ENCODE measurements at regions not wholly inside any gene's neighbourhood (a gene's known extent, or its start where the extent isn't known, plus 50 kb on each side); places are given as distances from the start of the nearest gene placed in this dataset.
"Not testable (repeated sequence)": the region's sequence is repeated elsewhere in the genome, so short reads cannot be mapped to it uniquely, and the experiment has no call there.

DNA sequence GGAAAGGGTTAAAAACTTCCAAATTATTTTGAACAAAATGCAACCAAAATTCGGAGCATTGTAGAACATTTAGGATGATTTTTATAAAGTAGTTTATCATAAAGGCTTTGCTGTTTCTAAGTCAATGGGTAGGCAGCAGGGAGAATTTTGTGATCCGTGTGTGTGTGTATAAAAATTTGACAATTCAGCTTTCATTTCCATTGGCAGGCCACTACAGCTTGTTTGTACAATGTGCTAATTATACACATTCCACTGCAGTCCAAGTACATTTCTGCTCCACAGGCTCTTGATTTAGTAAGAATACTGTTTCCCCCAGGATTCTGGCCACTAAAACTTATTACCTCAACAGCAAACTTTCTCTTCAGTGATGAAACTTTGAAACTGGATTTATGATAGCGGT lies 71.8 kb upstream of the LTBP1 start:
- DNase-seq (ENCODE audit: low spot score), result no peak

DNA sequence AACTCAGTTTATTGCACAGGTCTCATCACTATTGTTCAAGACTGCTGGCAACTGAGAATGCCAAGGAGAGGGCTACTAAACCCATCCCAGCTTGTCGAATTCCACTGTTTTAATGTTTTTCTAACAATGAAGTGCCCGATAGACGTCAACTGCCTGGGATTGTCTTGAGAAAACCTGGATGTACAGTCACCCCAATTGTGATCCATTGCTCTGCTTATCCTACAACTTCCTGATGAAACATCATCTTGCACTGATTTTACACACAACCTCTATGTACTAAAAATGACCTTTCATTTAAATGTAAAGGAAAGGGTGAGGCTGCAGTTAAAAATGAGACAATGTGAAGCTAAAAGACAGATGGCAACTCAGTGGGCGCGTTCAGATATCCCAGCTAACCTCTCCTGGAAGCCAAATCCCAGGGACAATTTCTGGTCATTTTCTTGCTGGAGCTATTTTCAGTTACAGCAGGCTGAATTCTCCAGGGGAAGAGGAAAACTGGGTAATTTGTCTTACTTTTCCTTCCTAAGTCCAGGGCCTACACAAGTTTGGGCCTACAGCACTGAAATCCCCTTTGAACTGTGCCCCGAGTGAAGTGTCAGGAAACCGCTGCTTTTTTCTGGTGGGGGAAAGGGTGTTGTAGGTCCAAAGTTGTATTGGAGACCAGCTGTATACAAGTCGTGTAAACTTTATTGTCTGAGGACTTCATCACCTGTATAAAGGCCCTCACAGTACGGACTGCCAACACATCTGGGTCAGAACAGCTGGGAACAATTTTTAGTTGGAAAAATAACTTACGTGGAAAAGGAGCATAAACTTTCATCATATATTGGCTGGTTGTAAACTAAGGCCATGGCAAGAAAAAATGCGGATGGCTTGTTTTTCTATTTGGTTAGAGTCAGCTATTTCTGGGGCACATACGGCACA lies 68.9 kb upstream of the LTBP1 start:
- peak; percentile 79 for DNase-seq (ENCODE audit: low spot score)

GRCh38 chr2:32879943-32880342 lies 66.8 kb upstream of the LTBP1 start:
- DNase-seq (ENCODE audit: low spot score), result not testable (repeated sequence)

GRCh38 chr2:32882816-32883810 lies 63.6 kb upstream of the LTBP1 start:
- DNase-seq (ENCODE audit: low spot score), result no peak

GRCh38 chr2:32884346-32884745 lies 62.4 kb upstream of the LTBP1 start:
- DNase-seq (ENCODE audit: low spot score), result no peak

DNA sequence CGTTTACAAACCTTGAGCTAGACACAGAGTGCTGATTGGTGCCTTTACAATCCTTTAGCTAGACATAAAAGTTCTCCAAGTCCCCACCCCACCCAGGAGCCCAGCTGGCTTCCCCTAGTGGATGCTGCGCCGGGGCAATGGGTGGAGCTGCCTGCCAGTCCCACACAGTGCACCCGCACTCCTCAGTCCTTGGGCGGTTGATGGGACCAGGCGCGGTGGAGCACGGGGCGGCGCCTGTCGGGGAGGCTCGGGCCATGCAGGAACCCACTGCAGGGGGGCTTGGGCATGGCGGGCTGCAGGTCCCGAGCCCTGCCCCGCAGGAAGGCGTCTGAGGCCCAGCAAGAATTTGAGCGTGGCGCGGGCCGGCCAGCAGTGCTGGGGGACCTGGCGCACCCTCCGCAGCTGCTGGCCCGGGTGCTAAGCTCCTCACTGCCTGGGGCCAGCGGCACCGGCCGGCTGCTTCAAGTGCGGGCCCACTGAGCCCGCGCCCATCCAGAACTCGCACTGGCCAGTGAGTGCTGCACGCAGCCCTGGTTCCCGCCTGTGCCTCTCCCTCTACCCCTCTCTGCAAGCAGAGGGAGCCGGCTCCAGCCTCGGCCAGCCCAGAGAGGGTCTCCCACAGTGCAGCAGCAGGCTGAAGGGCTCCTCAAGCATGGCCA lies 60.2 kb upstream of the LTBP1 start:
- DNase-seq (ENCODE audit: low spot score), result not testable (repeated sequence)

- no peak for DNase-seq (ENCODE audit: low spot score)
Observed at GRCh38 chr2:32887125-32887524, 59.6 kb upstream of the LTBP1 start.

DNA sequence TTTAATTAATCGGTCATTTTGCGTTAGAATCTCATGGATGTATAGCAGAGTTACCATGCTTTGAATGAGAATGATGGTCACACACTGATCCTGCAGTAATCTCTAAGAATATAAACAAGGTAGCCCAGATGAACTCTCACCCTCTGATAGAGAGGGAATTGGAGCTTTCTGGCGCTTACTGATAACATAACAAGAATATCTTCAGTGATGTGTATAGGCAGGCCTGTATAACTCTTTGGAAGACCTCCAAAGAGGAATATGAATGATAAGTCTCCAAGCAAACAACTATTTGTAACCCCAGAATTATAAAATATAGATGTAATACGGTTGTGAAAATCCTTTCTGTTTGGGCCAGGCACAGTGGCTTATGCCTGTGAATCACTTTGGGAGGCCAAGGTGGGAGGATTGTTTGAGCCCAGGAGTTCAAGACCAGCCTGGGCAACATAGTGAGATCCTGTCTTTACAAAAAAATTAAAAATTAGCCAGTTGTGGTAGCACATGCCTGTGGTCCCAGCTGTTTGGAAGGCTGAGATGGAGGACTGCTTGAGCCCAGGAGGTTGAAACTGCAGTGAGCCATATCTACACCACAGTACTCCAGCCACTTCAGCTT lies 52.5 kb upstream of the LTBP1 start:
- DNase-seq (ENCODE audit: low spot score), result no peak

- DNase-seq (ENCODE audit: low spot score), result no peak
Observed at GRCh38 chr2:32895424-32895823, 51.3 kb upstream of the LTBP1 start.

All from kidney capillary endothelial cell (primary cell).